Islet of Langerhans (tissue), 1 donor: ENCODE measurements at regions not wholly inside any gene's neighbourhood (a gene's known extent, or its start where the extent isn't known, plus 50 kb on each side); places are given as distances from the start of the nearest gene placed in this dataset.
"Not testable (repeated sequence)": the region's sequence is repeated elsewhere in the genome, so short reads cannot be mapped to it uniquely, and the experiment has no call there.

Source experiments
- FAIRE-seq: peaks from one replicate; lab custom pipeline; 2011; peaks lifted over from hg19 to GRCh38; lab: Jason Lieb, UNC

DNA sequence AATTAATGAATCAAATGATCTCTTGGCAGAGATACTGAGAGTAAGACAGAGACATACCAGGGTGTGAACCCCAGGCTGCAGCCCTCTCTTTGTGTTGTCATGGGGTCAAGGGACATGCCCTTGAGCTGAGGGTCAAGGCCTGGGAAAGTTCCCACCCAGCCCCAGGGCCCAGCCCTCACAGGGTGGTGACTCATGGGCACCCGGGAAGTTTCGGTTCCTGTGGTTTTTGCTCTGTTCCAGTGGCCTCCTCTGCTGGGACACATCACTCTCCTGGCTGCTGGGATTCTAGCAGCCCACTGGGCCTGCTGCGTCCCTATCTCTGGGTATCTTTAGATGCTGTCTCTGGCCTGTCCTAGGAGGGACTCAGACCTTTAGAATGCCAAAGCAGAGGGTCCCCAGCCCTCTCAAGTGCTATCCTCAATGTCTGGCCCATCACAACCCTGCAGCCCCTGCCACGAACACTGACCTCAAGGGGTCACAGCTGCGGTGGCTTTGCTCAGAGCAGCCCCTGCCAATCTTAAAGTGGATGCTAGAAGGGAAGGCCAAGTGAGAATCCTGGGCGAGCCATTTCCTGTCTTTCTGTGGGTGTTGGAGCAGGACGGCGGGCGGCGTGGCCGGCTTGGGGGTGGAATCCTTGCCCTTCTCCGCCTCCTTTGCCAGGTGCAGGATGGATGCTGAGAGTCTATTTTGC, 148.4 kb upstream of the TLE3 start:
- no peak for FAIRE-seq

- no peak for FAIRE-seq
Measured at GRCh38 chr15:70244978-70245542, 147.3 kb upstream of the TLE3 start.

GRCh38 chr15:70243686-70244540, 146.2 kb upstream of the TLE3 start:
- no peak for FAIRE-seq

DNA sequence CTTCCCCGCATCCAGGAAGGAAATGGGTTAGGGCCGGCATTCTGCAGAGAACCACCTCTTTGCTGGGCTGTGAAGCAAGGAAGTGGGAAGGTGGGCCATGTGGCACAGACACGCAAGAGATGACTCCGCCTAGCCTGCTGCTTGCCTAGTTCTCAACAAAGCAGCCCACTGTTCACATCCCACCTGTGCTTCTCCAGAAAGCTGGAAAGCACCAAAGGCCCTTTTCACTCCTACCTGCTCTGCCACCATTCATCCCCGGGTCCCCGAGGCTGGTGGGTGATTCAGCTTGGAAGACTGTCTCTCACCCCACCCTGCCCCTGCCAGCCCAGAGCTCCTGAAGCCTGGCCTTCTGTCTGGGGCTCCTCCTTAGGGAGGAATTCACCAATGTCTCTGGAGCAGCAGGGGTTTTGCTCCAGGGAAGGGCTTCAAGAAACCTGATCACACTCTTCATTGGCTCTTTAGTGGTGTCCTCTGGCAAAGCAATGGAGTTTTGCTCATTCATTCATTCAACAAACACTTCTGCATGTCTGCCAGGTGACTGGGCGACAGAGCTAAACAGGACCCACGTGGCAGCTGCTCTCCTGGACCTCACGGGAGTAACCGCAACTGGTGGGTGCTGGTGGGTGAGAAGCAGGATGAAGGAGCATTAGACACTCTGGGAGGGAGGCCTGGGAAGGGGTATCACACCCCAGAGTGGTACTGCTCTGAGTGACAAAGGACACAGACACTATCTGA, 145.4 kb upstream of the TLE3 start:
- no peak for FAIRE-seq

DNA sequence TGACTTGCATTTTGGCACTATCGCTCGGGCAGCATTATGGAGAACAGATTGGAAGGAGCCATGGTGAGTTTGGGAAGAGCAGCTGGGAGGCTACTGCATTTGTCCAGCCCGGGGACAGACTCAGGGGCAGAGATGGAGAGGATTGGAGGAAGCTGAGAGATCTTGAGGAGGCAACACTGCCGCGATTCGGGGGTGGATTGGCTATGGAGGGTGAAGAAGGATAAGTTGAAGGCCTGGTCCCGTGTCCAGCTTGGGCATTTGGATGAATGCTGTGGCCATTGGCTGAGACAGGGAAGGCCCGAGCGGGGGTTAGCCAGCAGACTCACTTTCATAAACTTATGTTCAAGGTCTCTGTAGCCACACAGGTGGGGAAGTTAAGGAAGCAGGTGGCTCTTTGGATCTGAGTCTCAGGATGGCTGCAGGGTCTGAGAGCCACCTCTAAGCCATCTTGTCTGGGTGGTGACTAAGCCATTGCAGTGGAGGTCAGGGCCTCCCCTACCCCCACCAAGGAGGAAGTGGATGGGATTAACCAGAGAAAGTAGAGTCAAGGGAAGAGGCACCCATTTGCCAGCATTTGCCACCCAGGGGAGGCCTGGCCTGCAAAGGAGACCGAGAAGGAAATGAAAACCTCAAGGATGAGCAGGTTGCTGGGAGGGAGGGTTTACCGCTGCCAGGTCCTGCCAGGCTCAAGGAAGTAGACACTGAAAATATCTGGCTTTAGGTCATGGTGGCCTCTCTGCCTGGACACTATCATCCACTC, 144.0 kb upstream of the TLE3 start:
- no peak for FAIRE-seq

DNA sequence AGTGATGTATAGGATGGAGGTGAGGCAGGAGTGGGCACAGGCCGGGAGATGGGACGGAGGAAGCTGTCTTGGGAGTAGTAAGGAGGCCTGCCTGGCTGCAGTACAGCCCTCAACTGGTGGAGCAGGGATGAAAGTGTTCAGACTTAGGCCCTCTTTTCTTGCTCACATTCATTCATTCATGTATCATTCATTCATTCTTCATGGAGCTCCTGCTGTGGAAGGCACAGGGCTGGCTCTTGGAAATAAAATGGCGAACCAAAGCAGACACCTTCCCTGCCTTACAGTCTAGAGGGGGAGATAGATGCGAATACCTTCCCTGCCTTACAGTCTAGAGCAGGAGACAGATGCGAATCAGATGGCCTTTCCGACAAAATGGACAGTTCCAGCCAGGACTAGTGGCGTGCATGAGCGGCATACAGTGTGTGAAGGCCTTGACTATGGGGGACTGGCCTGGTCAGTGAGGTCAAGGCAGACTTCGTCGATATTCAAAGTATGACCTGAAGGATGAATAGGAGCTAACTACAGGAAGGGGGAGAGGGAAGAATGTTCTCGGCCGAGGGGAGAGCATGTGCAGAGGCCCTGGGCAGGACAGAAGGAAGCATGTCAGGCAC, 143.2 kb upstream of the TLE3 start:
- FAIRE-seq: no peak

GRCh38 chr15:70240082-70240481, 142.4 kb upstream of the TLE3 start:
- FAIRE-seq: no peak

DNA sequence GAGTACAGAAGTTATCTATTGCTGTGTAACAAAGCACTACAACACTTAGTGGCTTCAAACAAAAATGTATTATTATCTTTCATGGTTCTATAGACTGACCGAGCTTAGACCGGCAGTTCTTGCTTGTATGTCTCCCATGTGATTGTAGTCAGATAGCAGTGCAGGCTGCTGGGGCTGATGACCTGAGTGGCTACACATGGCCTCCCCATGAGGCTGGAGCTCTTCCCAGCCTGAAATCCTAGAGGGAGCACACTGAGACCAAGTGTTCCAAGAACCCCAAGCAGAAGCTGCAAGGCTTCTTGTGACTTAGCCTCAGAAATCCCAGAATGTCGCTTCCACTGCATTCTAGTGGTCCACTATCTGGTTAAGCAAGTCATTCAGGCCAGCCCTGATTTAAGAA, 141.2 kb upstream of the TLE3 start:
- FAIRE-seq: no peak

DNA sequence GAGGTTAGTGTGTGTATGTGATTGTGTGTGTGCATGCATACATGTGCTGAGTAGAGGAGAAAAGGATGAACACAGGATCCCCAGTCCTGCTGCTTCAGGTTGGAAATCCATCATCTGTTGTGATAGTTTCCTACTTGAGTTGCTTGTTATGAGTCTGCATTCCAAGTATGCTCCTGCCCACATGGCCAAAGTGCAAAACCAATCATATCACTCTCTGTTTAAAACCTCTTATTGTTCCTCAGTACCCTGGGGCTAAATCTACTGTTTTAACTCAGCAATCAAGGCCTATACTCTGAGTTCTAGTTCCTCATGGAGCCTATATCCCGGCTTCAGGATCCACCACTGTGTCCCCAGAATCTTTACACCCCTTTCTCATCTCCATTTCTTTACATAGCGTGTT, 139.9 kb upstream of the TLE3 start:
- no peak for FAIRE-seq

DNA sequence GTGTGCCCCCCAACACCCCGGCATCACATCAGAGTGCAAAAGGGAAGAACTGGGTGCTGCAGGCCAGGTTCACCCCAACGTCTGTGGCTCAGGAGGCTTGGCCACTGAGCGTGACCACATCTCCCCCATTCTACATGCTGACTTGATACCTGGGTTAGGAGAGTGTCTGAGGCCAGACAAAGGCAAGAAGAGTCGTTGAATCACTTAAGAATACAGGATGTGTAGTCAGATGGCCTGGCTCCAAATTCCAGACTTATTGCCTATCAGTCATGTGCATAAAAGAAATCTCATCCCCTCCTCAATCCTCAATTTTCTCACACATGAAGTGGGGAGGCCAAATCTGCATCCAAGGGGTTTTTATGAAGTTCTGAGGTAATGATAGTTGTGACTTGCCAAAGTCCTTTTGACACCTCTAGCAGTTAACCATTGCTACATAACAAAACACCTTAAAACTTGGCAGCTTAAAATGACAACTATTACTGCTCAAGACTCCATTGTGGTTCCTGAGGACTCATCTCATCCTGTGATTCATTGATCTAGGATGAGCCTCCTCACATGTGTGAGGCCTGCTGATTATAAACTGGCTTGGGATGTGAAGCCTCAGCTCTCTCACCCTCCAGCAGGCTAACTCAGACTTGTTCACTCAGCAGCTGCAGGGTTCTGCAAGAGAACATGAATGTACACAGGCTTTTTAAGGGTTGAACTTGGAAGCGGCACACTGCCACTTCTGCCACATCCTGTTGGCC, 138.8 kb upstream of the TLE3 start:
- no peak for FAIRE-seq

- no peak for FAIRE-seq
Measured at GRCh38 chr15:70235347-70235746, 137.6 kb upstream of the TLE3 start.

DNA sequence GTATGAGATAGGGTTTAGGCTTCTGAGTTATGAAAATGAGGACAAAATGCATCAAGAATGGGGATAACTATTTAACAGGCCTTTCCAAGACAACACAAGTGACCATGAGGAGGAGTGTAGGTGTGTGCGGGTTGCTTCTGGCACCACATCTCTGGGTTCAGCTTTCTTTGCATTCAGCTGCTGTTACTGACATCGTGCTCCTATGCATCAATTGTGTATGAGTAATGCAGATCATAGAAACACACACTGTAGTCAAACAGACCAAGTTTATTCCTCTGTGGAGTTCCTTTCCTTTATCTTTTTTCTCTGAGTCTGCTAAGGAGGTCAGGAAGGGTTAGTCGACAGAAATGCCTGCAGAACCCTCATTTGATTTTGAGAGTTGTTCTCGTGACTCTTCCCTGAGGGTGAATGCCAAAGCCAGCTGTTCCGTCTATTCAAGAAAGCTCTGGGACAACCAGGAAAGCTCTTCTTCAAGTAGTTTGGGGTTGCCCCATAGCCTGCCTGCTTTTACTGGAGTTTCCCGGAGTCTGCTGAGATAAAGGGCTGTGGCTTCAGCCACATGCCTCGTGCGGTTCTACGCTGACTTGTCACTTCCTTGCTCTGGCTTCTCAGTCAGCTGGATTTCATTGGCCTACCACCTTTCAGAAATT, 136.7 kb upstream of the TLE3 start:
- no peak for FAIRE-seq

GRCh38 chr15:70231484-70231883, 133.8 kb upstream of the TLE3 start:
- no peak for FAIRE-seq

GRCh38 chr15:70227918-70228317, 130.2 kb upstream of the TLE3 start:
- FAIRE-seq: not testable (repeated sequence)

GRCh38 chr15:70227147-70227546, 129.4 kb upstream of the TLE3 start:
- FAIRE-seq: no peak

GRCh38 chr15:70226337-70226980, 128.7 kb upstream of the TLE3 start:
- no peak for FAIRE-seq

GRCh38 chr15:70225416-70225815, 127.7 kb upstream of the TLE3 start:
- no peak for FAIRE-seq

- FAIRE-seq: no peak
Measured at GRCh38 chr15:70222606-70223005, 124.9 kb upstream of the TLE3 start.

GRCh38 chr15:70220490-70221096, 122.9 kb upstream of the TLE3 start:
- no peak for FAIRE-seq
